ENCODE measurements at regions not wholly inside any gene's neighbourhood (a gene's known extent, or its start where the extent isn't known, plus 50 kb on each side); places are given as distances from the start of the nearest gene placed in this dataset.

DNA sequence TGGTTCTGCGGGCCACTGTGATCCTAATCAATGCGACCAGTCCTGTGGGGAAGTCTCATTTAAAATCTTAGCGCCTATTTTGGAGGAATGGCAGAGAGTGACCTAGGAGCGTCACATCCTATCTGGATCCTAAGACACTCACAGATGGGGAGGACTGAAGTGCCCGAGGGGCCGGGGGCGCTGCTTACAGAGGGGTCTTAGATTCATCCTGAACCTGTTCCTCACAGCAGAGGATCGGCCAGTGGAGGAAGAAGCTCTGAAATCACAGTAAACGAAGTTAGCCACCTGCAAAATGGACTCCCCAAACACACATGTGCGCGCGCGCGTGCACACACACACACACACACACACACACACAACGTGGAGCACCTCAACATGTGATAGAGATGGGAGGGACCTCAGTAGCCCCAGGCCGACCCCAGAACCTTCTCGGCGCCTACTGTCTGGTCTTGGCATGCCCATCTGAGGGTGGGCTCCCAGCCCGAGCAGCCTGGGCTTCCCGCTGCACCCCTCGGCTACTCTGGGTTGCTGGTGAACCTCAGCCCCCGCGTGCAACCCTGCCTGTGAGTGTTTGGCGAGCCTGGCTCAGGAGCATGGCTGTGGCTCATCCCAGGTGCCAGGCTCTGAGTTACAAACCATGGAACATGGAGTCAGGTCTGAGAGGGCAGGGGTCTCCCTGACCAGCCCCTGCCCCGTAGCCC is 613.3 kb downstream of the TBC1D22A start:
- no peak for DNase-seq

- DNase-seq: no peak
These were observed 612.6 kb downstream of the TBC1D22A start for GRCh38 chr22:47374901-47375575.

DNA sequence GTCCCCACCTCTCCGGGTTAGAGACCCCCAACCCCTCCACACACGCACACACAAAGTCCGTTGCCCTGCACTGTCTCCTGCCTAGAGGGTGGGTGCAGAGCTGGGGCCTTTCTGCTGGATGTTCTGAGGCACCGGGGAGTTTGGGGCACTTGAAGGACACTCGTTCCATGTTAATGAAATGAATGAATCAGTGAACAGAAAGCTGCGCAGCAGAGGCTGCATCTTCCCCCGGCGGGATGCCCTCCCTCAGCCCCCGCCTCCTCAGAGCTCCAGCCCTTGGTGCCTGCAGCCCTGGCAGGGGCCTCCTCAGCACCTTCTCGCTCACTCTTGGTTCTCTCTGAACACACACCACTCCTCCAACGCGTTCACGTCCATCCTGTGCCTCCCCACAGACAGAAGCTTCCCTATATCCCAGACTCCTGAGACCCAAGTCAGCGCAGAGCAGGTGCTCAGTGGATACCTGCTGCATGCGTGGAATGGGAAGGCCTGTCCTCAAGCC is 611.9 kb downstream of the TBC1D22A start:
- no peak for DNase-seq

DNA sequence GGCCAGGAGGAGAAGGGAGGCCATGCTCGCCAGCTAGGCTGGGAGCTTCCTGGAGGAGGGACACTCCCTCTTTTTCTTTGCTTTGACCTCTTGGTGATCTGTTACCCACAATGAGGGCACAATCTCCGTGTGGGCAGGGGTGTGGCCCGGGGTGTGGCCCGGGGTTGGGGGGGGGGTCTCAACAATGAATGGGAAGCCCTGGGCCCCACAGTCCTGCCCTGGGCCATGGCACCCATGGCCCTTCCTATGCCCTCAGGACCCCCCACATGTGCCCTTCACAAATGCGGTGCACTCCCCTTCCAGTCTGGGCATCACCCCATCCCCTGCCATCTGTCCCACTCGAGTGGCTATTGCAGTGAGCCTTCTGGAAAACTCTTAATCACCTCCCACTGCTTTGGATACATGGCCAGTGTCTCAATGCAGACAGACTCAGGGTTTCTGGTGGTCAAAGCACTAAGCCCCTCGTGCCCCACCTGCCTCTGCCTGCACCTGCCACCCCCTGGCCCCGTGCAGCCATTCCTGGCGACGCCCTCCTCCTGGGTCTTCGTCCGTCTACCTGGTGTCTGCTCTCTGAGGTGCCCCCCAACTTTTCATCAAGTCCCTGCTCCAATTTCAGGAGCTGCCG is 611.3 kb downstream of the TBC1D22A start:
- no peak for DNase-seq

GRCh38 chr22:47372596-47373385 is 610.3 kb downstream of the TBC1D22A start:
- DNase-seq: no peak

DNA sequence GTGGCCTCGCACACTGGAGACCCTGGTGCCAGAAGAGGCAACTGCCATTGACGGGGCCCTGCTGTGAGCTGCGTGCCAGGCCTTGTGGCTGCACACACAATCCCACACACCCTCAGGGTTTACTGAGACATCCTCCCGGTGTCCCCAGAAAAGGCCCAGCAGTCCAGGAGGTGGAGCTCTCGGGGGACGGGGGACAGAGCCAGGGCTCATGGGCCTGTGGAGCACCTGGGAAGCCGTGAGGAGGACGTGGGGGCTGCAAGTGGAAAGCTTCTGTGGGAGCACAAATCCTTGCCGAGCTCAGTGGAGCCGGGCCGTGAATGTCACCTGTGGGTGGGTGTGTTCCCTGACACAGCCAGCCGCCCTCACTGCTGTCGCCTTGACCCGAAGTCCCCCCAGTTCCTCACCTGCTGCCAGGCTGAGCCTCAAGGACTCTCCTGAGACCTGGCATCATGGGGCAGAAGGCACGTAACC is 609.7 kb downstream of the TBC1D22A start:
- no peak for DNase-seq

- DNase-seq: no peak
These were observed 609.0 kb downstream of the TBC1D22A start for GRCh38 chr22:47371263-47372090.

- DNase-seq: no peak
These were observed 608.2 kb downstream of the TBC1D22A start for GRCh38 chr22:47370448-47371262.

- no peak for DNase-seq
These were observed 607.1 kb downstream of the TBC1D22A start for GRCh38 chr22:47369431-47370015.

- DNase-seq: no peak
These were observed 606.6 kb downstream of the TBC1D22A start for GRCh38 chr22:47369020-47369419.

GRCh38 chr22:47367993-47368945 is 605.8 kb downstream of the TBC1D22A start:
- no peak for DNase-seq

- DNase-seq: no peak
These were observed 604.7 kb downstream of the TBC1D22A start for GRCh38 chr22:47367107-47367690.

DNA sequence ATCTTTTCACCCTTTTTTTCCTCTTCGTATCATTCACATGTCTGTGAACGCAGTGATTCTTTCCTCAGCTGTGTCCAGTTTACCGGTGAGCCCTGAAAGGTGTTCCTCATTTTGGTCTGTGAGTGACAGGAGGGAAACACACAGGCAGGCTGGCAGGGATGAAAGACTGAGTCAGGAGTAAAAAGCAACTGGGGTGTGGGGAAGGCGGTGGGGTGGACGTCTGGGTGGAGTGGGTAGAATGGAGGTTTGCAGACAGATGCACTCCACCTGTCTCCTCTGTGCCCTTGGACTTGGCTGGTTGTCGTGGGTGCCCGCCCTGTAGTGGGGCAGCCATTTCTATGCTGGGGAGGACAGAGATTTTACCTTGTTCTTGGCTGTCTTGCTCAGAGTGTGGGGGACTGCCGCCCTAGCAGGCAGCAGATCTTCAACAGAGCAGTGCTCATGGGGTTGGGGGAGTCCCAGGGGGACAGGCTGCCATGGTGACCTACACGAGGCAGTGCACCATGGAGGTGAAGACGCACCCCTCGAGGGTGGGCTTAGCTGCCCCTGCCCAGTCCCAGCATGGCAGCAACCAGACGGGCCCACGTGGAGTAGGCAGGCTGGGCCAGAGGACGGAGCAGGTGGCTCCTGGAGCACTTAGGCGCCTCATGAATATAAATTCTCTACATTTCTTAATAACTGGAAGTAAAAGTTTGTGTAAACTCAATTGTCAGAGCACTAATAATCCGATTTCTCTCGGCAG is 603.7 kb downstream of the TBC1D22A start:
- no peak for DNase-seq

DNA sequence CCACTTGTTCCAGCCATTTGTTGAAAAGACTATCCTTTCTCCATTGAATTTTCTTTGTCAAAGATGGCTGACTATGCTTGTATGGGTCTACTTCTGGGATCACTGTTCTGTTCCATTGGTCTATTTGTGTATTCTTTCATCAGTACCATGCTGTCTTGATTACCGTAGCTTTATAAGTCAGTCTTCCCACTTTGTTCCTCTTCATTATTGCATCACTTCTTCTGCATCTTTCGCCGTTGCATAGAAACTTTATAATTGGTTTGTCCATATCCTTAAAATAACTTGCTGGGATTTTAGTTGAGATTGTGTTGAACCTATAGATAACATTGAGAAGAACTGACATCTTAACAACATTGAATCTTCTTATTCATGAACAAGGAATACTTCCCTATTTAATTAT is 598.8 kb downstream of the TBC1D22A start:
- DNase-seq: no peak

GRCh38 chr22:47357493-47357892 is 595.0 kb downstream of the TBC1D22A start:
- no peak for DNase-seq

DNA sequence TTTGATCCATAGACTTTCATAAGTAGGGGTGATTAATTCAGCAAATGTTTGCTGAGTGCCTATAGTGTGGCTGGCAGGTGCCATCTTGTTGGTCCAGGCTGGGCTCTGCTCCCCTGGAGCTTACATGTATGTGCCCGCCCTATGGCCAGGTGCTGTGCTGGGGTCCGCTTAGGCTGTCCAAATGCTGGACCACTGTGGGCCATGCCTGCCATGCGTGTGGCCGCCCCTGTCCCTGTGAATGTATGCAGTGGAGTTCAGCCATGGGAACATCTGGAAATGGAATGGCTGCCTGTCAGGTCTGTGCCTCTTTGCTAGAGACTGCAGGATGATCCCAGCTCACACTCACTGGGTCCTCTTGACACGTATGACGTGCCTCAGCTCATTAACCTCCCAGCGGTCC is 594.6 kb downstream of the TBC1D22A start:
- no peak for DNase-seq

- no peak for DNase-seq
These were observed 594.1 kb downstream of the TBC1D22A start for GRCh38 chr22:47356511-47357011.
